ENCODE measurements at regions not wholly inside any gene's neighbourhood (a gene's known extent, or its start where the extent isn't known, plus 50 kb on each side); places are given as distances from the start of the nearest gene placed in this dataset.

DNA sequence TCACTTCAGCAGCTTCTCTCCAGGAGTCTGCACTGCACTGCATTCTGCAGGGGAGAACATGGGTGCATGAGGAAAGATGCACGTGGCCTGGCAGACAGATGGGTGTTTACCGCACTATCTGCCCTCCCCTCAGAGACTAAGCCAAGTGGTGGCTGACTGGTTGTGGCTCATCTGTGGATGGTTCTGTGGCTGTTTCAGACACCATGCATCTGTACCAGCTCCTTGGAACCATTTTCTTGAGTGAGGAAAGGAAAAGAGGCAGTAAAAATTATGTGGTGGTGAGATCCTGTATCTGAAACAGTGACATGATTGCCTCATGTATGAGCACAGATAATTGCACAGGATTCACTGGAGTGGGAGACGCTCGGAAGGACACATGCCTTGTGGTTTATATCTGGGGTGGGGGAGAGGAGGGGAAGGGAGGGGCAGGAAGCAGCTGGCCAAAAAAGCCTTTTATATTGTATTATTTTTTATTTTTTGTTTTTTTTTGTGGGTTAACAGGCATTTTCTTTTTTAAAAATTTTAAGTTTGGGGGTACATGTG, 161.7 kb downstream of the ERMARD start:
- ATAC-seq (ENCODE audit: insufficient read depth, low FRiP score) (no peak), DNase-seq (no peak)
- Histone ChIP-seq H3K27ac (ENCODE audit: low read depth in 1 of 2, low read length in 1 of 2) (no peak overlapping the region), H3K9ac (ENCODE audit: insufficient read depth in 1 of 2, low read length in 2 of 2) (no peak overlapping the region), H3K4me1 (ENCODE audit: control insufficient read depth in 5 of 5, insufficient read depth in 5 of 5, low read length in 5 of 5) (peaks cover 0 to 8% (median 7%) of the 10 kb centered on the region in 5 donors), H3K4me3 (no peak overlapping the region), H3K27me3 (ENCODE audit: control insufficient read depth in 3 of 3, insufficient read depth in 3 of 3, low read length in 2 of 3) (peaks cover 0 to 4% (median 0%) of the 10 kb centered on the region in 3 donors), H3K9me3 (ENCODE audit: control insufficient read depth in 4 of 4, insufficient read depth in 3 of 4, low read length in 3 of 4) (no peaks in the 10 kb centered on the region), H3K36me3 (ENCODE audit: control insufficient read depth in 4 of 4, insufficient read depth in 4 of 4, low read length in 4 of 4) (no peaks in the 10 kb centered on the region)
- 30 to 46% methylated on average over 4 of the region's 4 CpGs for WGBS, 2 donors
- no peak for TF ChIP-seq CTCF (IDR thresholded peaks at IDR 0.05; ENCODE audit: control extremely low read depth, extremely low read depth)

DNA sequence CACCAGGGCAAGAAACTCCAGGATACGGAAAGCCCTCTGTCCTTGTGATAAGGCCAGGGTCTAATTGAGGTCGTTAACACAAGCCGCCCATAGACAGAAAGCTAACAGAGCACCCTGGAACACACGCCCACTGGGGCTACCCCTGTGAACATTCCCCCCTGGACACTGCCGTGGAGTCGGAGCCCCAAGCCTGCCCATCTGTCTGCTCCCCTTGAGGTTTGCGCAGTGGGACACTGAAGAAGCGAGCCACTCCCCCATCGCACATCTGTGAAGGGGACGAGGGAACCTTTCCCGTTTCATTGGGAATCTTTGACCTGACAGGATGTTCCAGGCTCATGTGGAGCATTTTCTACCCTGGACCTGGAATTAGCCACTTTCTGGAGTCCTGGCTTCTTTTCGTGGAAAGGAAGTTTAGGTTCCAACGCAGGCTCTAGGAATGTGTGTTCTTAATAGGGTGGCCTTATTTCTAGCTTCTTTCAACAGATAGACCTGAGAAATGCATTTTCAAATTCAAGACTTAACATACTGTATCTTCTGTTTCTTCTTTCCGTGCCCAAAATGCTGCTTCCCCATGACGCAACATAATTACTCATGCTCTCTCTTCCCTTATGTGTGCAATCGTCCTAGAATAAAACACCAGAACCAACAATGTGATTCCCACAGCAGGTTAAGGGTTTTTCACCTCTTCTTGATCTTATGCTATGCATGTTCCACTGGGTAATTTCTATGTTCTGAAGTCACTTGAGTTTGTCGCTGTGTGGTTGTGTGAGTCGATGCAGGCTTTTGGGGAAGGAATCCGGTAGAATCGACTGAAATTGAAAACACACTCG, 161.1 kb downstream of the ERMARD start:
- Histone ChIP-seq H3K4me1 (ENCODE audit: control insufficient read depth in 5 of 5, insufficient read depth in 5 of 5, low read length in 5 of 5) (peaks cover 0 to 11% (median 5%) of the 10 kb centered on the region in 5 donors), H3K27me3 (ENCODE audit: control insufficient read depth in 3 of 3, insufficient read depth in 3 of 3, low read length in 2 of 3) (peaks cover 0 to 4% (median 0%) of the 10 kb centered on the region in 3 donors), H3K9ac (ENCODE audit: insufficient read depth in 1 of 2, low read length in 2 of 2) (no peak overlapping the region), H3K4me3 (no peak overlapping the region), H3K36me3 (ENCODE audit: control insufficient read depth in 4 of 4, insufficient read depth in 4 of 4, low read length in 4 of 4) (no peaks in the 10 kb centered on the region), H3K27ac (ENCODE audit: low read depth in 1 of 2, low read length in 1 of 2) (no peak overlapping the region), H3K9me3 (ENCODE audit: control insufficient read depth in 4 of 4, insufficient read depth in 3 of 4, low read length in 3 of 4) (no peaks in the 10 kb centered on the region)
- 78 to 81% methylated on average over 21 of the region's 21 CpGs for WGBS, 2 donors
- DNase-seq (no peak), ATAC-seq (ENCODE audit: insufficient read depth, low FRiP score) (no peak)
- no peak for TF ChIP-seq CTCF (IDR thresholded peaks at IDR 0.05; ENCODE audit: control extremely low read depth, extremely low read depth)

GRCh38 chr6:169911264-169912263, 160.1 kb downstream of the ERMARD start:
- H3K27ac ChIP-seq (ENCODE audit: low read depth in 1 of 2, low read length in 1 of 2): no peak overlapping the region
- H3K36me3 ChIP-seq (ENCODE audit: control insufficient read depth in 4 of 4, insufficient read depth in 4 of 4, low read length in 4 of 4): no peaks in the 10 kb centered on the region
- H3K27me3 ChIP-seq (ENCODE audit: control insufficient read depth in 3 of 3, insufficient read depth in 3 of 3, low read length in 2 of 3): peaks cover 0 to 9% (median 0%) of the 10 kb centered on the region in 3 donors
- DNase-seq (no peak), ATAC-seq (ENCODE audit: insufficient read depth, low FRiP score) (peak; percentile 15)
- no peak overlapping the region for H3K9ac ChIP-seq (ENCODE audit: insufficient read depth in 1 of 2, low read length in 2 of 2)
- 91 to 93% methylated on average over 40 to 41 of the region's 41 CpGs for WGBS, 2 donors
- peaks cover 0 to 3% (median 0%) of the 10 kb centered on the region in 4 donors for H3K9me3 ChIP-seq (ENCODE audit: control insufficient read depth in 4 of 4, insufficient read depth in 3 of 4, low read length in 3 of 4)
- H3K4me3 ChIP-seq: no peak overlapping the region
- no peak for TF ChIP-seq CTCF (IDR thresholded peaks at IDR 0.05; ENCODE audit: control extremely low read depth, extremely low read depth)
- peaks cover 0 to 13% (median 5%) of the 10 kb centered on the region in 5 donors for H3K4me1 ChIP-seq (ENCODE audit: control insufficient read depth in 5 of 5, insufficient read depth in 5 of 5, low read length in 5 of 5)

Measured in lung (tissue), 11 donors.